SK-N-SH treated with all-trans-retinoic acid at 6 μM for 48 hours (cell line): ENCODE measurements at regions not wholly inside any gene's neighbourhood (a gene's known extent, or its start where the extent isn't known, plus 50 kb on each side); places are given as distances from the start of the nearest gene placed in this dataset.

Source experiments
- ATAC-seq: fragments of 200-7000 bp; cut with Tn5 transposase; 3 replicates; pipeline ENCODE4 v1.9.1; 2020; ENCODE audit warnings: mild to moderate bottlenecking, moderate library complexity
- ARNTL ChIP-seq: fragments of 450-650 bp; formaldehyde crosslinking; IDR thresholded peaks from 2 replicates; pipeline ENCODE4 v1.5.0; 2020; ENCODE audit warnings: low read depth, mild to moderate bottlenecking, moderate library complexity, borderline replicate concordance
- BACH2 ChIP-seq: fragments of 250-450 bp; sonication (Bioruptor Pico); IDR thresholded peaks from 2 replicates; pipeline ENCODE4 v1.9.0; 2021; ENCODE audit warnings: mild to moderate bottlenecking, borderline replicate concordance
- CREB5 ChIP-seq: fragments of 250-450 bp; sonication (Bioruptor Pico); IDR thresholded peaks from 2 replicates; pipeline ENCODE4 v1.5.1; 2020; ENCODE audit warnings: low read depth, mild to moderate bottlenecking, moderate library complexity
- ESRRG ChIP-seq: fragments of 250-450 bp; sonication (Bioruptor Pico); IDR thresholded peaks from 2 replicates; pipeline ENCODE4 v1.6.1; 2021; ENCODE audit warnings: mild to moderate bottlenecking
- GLIS3 ChIP-seq: fragments of 250-450 bp; sonication (Bioruptor Pico); IDR thresholded peaks from 2 replicates; pipeline ENCODE4 v1.5.0; 2020; ENCODE audit warnings: mild to moderate bottlenecking, moderate library complexity
- ISL1 ChIP-seq: fragments of 250-450 bp; sonication (Bioruptor Pico); IDR thresholded peaks from 2 replicates; pipeline ENCODE4 v2.1.2; 2022; ENCODE audit warnings: mild to moderate bottlenecking, moderate library complexity
- OSR1 ChIP-seq: fragments of 250-450 bp; sonication (Bioruptor Pico); IDR thresholded peaks from 2 replicates; pipeline ENCODE4 v1.8.0; 2022; ENCODE audit warnings: moderate library complexity, mild to moderate bottlenecking, inconsistent platforms
- POU6F1 ChIP-seq: fragments of 250-450 bp; sonication (Bioruptor Pico); IDR thresholded peaks from 2 replicates; pipeline ENCODE4 v1.8.0; 2021; ENCODE audit warnings: low read depth, mild to moderate bottlenecking, moderate library complexity, borderline replicate concordance
- PPARA ChIP-seq: fragments of 250-450 bp; sonication (Bioruptor Pico); IDR thresholded peaks from 2 replicates; pipeline ENCODE4 v1.5.0; 2020; ENCODE audit warnings: mild to moderate bottlenecking, borderline replicate concordance
- RARB ChIP-seq: fragments of 250-450 bp; sonication (Bioruptor Pico); IDR thresholded peaks from 2 replicates; pipeline ENCODE4 v1.8.0; 2021; ENCODE audit warnings: mild to moderate bottlenecking, moderate library complexity
- SNAI2 ChIP-seq: fragments of 250-450 bp; sonication (Bioruptor Pico); IDR thresholded peaks from 2 replicates; pipeline ENCODE4 v1.5.0; 2020; ENCODE audit warnings: mild to moderate bottlenecking, moderate library complexity
- TOX ChIP-seq: fragments of 250-450 bp; sonication (Bioruptor Pico); IDR thresholded peaks from 2 replicates; pipeline ENCODE4 v1.8.0; 2021; ENCODE audit warnings: mild to moderate bottlenecking, moderate library complexity, borderline replicate concordance
- ZC3H10 ChIP-seq: fragments of 250-450 bp; sonication (Bioruptor Pico); IDR thresholded peaks from 2 replicates; pipeline ENCODE4 v1.5.1; 2021; ENCODE audit warnings: mild to moderate bottlenecking, moderate library complexity
- ZFP3 ChIP-seq: fragments of 250-450 bp; sonication (Bioruptor Pico); IDR thresholded peaks from 2 replicates; pipeline ENCODE4 v1.5.0; 2020; ENCODE audit warnings: mild to moderate bottlenecking, moderate library complexity
- ZFP30 ChIP-seq: fragments of 450-650 bp; formaldehyde crosslinking; IDR thresholded peaks from 2 replicates; pipeline ENCODE4 v1.5.0; 2022; ENCODE audit warnings: mild to moderate bottlenecking, moderate library complexity
- ZNF565 ChIP-seq: fragments of 450-650 bp; formaldehyde crosslinking; conservative IDR thresholded peaks from 2 replicates; pipeline ENCODE4 v1.5.0; 2020; ENCODE audit warnings: low read depth, mild to moderate bottlenecking, moderate library complexity
- ZNF70 ChIP-seq: fragments of 450-650 bp; formaldehyde crosslinking; IDR thresholded peaks from 2 replicates; pipeline ENCODE4 v1.5.0; 2020; ENCODE audit warnings: mild to moderate bottlenecking, moderate library complexity
- ZNF8 ChIP-seq: fragments of 450-650 bp; formaldehyde crosslinking; IDR thresholded peaks from 2 replicates; pipeline ENCODE4 v1.5.0; 2020; ENCODE audit warnings: mild to moderate bottlenecking, moderate library complexity

- no peak for ATAC-seq
- TF ChIP-seq ZC3H10 (no peak), ZNF70 (CRISPR knock-in tag) (no peak), ISL1 (CRISPR knock-in tag) (no peak)
Observed at GRCh38 chr12:116384691-116385485, 107.4 kb upstream of the MED13L start.

GRCh38 chr12:116385486-116386217, 108.2 kb upstream of the MED13L start:
- TF ChIP-seq ZC3H10 (no peak), ZNF70 (CRISPR knock-in tag) (no peak), TOX (CRISPR knock-in tag) (no peak), ESRRG (no peak), SNAI2 (no peak), PPARA (CRISPR knock-in tag) (no peak), OSR1 (CRISPR knock-in tag) (no peak), POU6F1 (CRISPR knock-in tag) (no peak), GLIS3 (CRISPR knock-in tag) (no peak), RARB (CRISPR knock-in tag) (no peak), ISL1 (CRISPR knock-in tag) (no peak)

GRCh38 chr12:116389326-116389725, 111.8 kb upstream of the MED13L start:
- no peak for TF ChIP-seq SNAI2
- TF ChIP-seq GLIS3 (CRISPR knock-in tag): no peak
- TF ChIP-seq ZFP3 (CRISPR knock-in tag): no peak
- no peak for TF ChIP-seq CREB5 (CRISPR knock-in tag)
- no peak for TF ChIP-seq ZNF70 (CRISPR knock-in tag)
- TF ChIP-seq ZNF565 (CRISPR knock-in tag): no peak
- no peak for TF ChIP-seq RARB (CRISPR knock-in tag)
- TF ChIP-seq POU6F1 (CRISPR knock-in tag): no peak
- no peak for TF ChIP-seq OSR1 (CRISPR knock-in tag)
- no peak for ATAC-seq

More at GRCh38 chr12:116385486-116386217, 108.2 kb upstream of the MED13L start:
- no peak for ATAC-seq

- ATAC-seq: peak; percentile 82
- peak; percentile 53 for TF ChIP-seq ISL1 (CRISPR knock-in tag)
- TF ChIP-seq OSR1 (CRISPR knock-in tag): no peak
- TF ChIP-seq ZFP3 (CRISPR knock-in tag): peak; percentile 28; the same call in 1 of the 2 replicates
- no peak for TF ChIP-seq BACH2 (CRISPR knock-in tag)
Observed at GRCh38 chr12:116389990-116390389, 112.5 kb upstream of the MED13L start.

GRCh38 chr12:116390401-116391335, 113.2 kb upstream of the MED13L start:
- TF ChIP-seq ZFP30 (no peak), OSR1 (CRISPR knock-in tag) (no peak), ZNF8 (no peak), ZNF565 (CRISPR knock-in tag) (no peak), RARB (CRISPR knock-in tag) (no peak), ARNTL (no peak), ESRRG (no peak), GLIS3 (CRISPR knock-in tag) (no peak)
- no peak for ATAC-seq
